Tongue (tissue), 1 donor: ENCODE measurements at regions not wholly inside any gene's neighbourhood (a gene's known extent, or its start where the extent isn't known, plus 50 kb on each side); places are given as distances from the start of the nearest gene placed in this dataset.
"Not testable (repeated sequence)": the region's sequence is repeated elsewhere in the genome, so short reads cannot be mapped to it uniquely, and the experiment has no call there.

Experiments
- DNase-seq: peaks from one replicate; pipeline ENCODE4 v3.0.0-alpha.2; 2015

- DNase-seq = no peak
Measured at GRCh38 chr6:63441266-63441956, 121.6 kb upstream of the LGSN start.

DNA sequence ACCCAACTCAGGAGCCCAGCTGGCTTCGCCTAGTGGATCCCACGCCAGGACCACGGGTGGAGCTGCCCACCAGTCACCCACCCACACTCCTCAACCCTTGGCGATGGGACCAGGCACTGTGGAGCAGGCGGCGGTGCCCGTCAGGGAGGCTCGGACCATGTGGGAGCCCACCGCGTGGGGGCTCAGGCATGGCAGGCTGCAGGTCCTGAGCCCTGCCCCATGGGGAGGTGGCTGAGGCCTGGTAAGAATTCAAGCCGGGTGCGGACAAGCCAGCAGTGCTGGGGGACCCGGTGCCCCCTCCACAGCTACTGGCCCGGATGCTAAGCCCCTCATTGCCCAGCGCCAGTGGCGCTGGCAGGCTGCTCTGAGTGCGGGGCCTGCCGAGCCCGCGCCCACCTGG, 123.1 kb upstream of the LGSN start:
- no peak for DNase-seq

GRCh38 chr6:63444768-63445167, 125.0 kb upstream of the LGSN start:
- no peak for DNase-seq

DNA sequence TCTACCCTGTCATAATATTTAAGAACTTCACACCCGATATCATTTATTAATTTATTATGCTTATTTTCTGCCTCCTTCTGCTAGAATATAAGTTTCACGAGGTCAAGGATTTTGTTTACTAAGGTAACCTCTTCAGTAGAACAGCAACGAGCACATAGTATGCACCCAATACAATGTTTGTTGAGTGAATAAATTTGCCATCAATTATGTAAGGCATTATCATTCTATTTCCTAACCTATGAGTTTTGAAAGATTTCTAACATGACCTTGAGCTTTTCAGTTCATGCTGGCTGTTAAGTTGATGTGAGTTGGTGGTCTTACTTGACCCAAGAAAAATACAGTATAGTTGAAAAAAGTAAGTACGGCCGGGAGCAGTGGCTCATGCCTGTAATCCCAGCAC, 125.9 kb upstream of the LOC128125822 start:
- DNase-seq = no peak

- DNase-seq = peak; percentile 41
Measured at GRCh38 chr6:63447134-63447533, 125.1 kb upstream of the LOC128125822 start.

DNA sequence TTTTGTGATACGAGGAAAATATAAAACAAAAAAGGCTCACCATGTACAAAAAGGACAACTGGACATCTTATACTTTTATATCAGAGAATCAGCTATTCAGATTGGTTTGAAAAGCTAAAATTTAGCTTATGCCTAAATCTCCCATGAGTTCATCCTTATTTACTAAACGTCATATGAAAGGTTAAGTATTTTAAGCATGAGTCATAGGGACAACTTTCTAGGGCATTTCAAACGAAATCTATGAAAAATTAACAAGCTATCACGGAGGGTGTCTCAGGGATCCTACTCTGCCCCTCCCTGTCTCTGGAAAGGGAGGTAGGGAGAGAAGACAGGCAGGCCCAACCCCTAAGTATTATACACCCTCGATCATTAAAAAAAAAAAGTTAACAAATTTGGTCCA, 124.1 kb upstream of the LOC128125822 start:
- DNase-seq = no peak

DNA sequence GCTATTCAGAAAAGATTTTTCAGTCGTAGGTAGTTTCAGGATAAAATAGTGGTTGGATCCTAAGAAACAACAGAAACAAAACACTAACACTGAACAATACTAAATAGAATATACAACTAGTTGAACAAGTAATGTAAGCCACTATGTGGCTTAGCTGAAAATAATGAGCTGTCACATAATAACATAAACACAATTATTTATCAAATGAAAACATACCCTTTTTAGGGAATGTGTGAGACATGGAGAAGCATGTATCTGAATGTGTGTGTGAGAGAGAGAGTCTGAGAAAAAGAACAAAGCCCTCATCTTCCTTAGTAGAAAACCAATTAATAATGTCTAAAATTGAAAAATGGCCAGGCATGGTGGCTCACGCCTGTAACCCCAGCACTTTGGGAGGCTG, 122.6 kb upstream of the LOC128125822 start:
- DNase-seq = no peak

GRCh38 chr6:63451238-63451637, 121.0 kb upstream of the LOC128125822 start:
- no peak for DNase-seq

DNA sequence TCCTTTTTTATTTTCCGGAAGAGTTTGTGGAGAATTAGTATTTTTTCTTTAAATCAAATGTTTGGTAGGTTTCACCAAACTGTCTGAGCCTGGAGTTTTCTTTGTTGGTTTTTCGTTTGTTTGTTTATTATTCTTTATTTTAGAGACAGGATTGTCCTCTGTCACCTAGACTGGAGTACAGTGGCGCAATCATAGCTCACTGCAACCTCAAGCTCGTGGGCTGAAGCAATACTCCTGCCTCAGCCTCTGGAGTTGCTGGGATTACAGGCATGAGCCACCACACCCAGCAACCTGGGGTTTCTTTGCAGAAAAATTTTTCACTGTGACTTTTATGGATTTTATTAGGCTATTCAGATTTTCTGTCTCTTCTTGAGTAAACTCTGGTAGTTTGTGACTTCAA, 120.2 kb upstream of the LOC128125822 start:
- no peak for DNase-seq

DNA sequence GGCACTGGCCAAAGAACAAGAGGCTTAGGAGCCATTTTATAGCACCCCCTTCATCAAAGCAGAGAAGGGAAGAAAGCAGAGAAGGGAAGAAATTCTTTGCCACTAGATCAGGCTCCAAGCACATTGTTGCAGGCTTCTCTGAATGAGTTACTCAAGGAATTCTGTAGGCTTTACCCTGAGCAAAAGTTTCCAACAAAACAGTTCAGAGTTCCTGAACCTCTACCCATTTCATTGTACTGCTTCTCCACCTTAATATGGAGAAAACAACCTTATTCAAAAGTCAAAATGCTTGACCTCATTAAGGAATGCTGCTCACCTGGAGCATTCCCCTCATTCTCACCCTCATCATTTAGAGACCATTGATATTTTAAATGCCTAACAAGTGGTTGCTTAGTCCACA, 115.5 kb upstream of the LOC128125822 start:
- DNase-seq = no peak

GRCh38 chr6:63458480-63459115, 113.7 kb upstream of the LOC128125822 start:
- no peak for DNase-seq

DNA sequence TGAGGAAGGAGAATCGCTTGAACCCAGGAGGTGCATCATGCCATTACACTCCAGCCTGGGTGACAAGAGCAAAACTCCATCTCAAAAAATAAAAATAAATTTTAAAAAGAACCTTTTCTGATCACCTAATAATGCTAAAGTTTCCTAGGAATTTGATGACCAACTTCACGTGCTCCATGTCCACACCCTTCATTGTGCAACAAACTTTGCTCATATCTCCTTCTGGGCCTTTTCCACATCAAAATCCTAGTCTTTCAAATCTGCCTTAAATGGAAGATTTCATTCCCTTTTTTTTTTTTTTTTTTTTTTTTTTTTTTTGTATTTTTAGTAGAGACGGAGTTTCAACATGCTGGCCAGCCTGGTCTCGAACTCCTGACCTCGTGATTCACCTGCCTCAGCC, 112.5 kb upstream of the LOC128125822 start:
- DNase-seq = no peak

- no peak for DNase-seq
Measured at GRCh38 chr6:63460971-63461370, 111.3 kb upstream of the LOC128125822 start.

DNA sequence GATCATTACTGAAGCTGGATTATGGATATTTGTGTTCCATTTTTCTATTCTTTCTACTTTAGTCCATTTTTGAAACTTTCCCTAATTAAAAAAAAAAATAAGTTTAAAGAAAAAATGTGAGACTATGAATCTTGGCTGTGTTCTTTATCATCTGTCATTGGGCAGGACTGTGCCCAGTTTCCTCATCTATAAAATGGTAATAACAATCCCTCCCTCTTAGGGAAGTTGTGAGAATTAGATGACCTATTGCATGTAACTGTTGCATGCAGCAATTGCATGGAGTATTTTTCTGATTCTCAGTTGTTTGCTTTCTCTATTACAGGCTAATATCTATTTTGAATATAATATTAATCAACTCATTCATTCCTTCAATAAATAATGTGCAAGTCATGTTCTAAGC, 108.2 kb upstream of the LOC128125822 start:
- no peak for DNase-seq

DNA sequence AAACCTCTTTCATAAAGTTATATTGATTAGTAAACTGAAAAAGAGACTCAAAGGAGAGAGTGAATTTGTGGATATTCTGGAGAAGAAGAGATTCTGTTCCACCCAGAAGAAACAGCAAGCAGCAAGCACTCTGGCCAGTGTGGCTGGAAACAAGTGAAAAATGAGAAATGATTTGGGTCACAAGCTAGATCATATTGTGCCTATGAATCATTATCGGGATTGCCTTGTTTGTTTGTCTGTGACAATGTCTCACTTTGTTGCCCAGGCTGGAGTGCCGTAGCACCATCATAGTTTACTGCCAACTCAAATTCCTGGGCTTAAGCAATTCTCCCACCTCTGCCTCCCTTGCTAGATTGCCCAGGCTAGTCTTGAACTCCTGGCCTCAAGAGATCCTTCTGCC, 106.5 kb upstream of the LOC128125822 start:
- DNase-seq = no peak

DNA sequence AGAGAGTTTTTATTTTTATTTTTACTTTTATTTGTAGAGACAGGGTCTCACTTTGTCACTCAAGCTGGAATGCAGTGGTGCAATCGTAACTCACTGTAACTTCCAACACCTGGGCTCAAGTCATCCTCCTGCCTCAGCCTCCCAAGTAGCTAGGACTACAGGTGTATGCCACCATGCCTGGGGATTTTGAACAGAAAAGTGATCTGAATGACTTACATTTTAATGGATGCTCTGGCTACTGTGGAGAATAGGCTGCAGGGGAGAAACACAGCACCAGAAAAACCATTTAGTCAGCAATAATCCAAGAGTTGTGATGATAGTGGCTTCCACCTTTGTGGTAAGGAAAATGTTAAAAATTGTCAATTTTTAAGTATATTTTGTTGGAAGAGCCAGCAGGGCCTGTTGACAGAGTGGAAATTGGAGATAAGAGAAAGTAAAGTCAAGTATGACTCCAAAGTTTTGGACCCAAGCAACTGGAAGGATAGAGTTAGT, 106.0 kb upstream of the LOC128125822 start:
- DNase-seq = no peak

GRCh38 chr6:63467247-63467954, 104.9 kb upstream of the LOC128125822 start:
- no peak for DNase-seq

GRCh38 chr6:63471145-63471544, 101.1 kb upstream of the LOC128125822 start:
- not testable (repeated sequence) for DNase-seq

- DNase-seq = no peak
Measured at GRCh38 chr6:63471654-63472053, 100.6 kb upstream of the LOC128125822 start.

DNA sequence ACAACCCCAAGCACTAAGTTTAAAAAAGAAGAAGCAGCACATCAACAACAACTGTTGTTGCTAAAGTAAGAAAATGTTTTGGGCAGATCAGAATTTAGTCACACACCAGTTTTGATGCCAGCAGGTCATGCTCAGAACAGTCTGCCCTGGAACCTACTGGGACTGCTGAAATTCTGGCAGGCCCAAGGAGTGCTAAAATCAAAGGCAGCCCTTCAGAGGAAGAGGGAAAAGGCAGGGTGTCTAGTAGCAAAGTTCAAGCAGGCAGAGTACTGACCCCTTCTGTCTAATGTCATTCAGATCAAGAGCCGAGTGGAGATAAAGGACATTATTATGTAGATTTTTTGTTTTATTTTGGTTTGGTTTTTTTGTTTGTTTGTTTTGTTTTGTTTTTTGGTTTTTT, 96.6 kb upstream of the LOC128125822 start:
- peak; percentile 1 for DNase-seq

- DNase-seq = peak; percentile 32
Measured at GRCh38 chr6:63476302-63476701, 96.0 kb upstream of the LOC128125822 start.

GRCh38 chr6:63477422-63478040, 94.7 kb upstream of the LOC128125822 start:
- no peak for DNase-seq

GRCh38 chr6:63478734-63479133, 93.5 kb upstream of the LOC128125822 start:
- no peak for DNase-seq
